COLO668 (cell line): ENCODE measurements at regions not wholly inside any gene's neighbourhood (a gene's known extent, or its start where the extent isn't known, plus 50 kb on each side); places are given as distances from the start of the nearest gene placed in this dataset.
"Not testable (repeated sequence)": the region's sequence is repeated elsewhere in the genome, so short reads cannot be mapped to it uniquely, and the experiment has no call there.

ENCODE experiments used
- DNase-seq: peaks from one replicate; lab custom pipeline; 2025; ENCODE audit not compliant: unreplicated experiment; lab: John Stamatoyannopoulos, UW

DNA sequence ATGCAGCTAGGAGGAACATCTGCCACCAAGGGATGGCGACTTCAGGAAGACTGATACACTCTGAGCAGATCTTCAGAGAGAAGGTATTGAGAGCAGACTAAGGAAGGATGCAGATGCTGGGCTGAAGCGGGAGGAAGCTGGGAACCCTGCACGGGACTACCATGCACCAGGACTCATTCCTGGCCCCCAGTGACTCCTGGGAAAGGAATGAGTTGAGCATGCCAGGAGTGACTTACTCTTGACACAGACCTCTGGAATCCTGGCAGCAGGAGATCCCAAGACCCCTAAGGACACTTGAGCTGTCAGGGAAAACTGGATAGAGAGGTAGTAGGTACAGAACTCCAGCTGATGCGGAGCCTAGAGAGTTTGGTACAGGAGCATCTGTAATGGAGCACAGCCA is 336.1 kb downstream of the RPS29 start:
- DNase-seq = no peak

DNA sequence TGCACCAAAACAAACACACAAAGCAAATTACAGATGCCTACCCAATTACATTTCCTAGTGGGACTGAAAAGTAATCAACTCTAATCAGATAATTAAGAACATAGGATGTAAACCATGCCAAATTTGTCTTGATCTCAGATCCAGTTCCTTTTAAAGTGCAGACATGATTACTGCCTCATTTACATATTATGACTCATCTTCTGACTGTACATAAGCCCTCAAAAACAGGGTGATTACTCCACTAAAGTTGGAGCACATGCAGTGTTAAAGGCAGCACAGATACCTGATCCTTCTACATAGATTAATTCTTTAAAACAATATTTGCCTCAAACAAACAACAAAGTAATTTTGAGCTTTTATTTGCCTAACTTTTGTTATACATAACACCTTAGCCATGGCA is 337.2 kb downstream of the RPS29 start:
- no peak for DNase-seq

DNA sequence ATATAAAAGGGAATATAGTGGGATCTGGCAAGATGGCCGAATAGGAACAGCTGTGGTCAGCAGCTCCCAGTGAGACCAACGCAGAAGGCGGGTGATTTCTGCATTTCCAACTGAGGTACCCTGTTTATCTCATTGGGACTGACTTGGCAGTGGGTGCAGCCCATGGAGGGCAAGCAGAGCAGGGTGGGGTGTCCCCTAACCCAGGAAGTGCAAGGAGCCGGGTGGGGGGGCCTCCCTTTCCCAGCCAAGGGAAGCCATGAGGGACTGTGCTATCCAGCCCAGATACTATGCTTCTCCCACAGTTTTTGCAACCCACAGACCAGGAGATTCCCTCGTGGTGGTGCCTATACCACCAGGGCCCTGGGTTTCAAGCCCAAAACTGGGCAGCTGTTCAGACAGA is 342.4 kb downstream of the RPS29 start:
- DNase-seq = not testable (repeated sequence)

DNA sequence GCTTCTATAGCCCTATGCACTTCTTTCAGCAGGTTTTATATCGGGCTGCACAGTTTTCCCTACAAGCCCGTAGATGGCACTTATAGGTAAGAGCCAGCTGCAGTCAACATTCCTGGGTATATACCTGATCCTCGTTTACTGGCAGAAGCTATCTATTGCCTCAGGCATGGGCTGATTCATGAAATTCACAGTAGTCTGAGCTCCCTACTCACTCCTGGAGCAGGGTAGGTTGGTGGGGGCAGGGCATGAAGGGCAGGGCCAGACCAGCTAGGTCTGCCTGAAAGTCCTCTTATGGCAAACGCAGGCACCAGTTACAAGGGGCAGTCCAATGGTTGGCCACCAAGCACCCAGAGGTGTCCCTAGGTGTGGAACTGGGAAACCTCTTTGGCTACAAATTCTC is 345.8 kb downstream of the RPS29 start:
- no peak for DNase-seq

DNA sequence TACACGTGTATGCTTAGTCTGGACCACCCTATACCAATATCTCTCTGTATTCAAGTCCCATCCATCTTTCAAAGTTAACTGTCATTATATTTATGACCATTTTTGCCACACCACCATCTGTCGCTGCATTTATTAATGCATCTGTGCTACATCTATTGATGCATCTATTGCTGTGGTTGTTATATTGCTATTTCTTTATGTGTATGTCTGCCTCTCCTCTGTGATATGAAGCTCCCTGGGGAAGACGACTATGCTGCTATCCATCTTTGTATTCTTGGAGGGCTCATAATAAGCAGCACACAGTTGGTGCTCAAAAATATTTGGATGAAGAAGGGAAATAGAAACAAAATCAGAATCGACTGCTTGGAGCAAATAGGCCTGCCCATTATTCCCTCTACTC is 357.6 kb downstream of the RPS29 start:
- DNase-seq = no peak

DNA sequence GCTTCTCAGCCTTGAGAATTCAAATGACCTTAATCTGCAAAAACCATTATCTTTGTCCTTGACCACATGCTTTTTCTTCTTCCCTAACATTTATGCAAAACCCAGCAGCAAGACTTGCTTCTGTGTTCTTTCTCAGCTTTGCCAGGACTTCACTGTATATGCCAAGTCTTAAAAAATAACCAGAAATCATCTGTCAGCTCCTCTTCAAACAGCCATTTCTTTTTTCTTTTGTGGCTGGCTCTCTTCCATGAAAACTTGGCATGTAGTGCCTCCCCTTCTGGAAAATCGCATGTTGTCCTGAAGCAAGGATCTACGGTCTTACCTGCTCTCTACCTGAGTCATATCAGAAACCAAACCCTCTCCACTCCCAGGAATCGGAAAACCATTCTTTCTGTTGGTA is 364.9 kb downstream of the RPS29 start:
- DNase-seq = no peak

DNA sequence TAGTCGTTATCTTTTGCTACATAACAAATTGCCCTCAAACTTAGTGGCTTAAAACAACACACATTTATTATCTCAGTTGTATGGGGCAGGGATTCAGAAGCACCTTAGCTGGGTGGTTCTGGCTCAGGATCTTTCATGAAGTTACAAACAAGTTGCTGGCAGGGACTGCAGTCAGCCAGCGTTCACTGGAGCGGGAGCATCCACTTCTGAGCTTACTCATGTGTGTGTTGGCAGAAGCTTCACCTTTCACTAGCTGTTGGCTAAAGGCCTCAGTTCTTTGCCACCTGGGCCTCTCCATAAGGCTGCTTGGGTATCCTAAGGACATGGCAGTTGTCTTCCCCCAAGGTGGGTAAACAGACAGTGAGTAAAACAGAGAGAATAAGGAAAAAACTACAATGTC is 365.7 kb downstream of the RPS29 start:
- DNase-seq = no peak

DNA sequence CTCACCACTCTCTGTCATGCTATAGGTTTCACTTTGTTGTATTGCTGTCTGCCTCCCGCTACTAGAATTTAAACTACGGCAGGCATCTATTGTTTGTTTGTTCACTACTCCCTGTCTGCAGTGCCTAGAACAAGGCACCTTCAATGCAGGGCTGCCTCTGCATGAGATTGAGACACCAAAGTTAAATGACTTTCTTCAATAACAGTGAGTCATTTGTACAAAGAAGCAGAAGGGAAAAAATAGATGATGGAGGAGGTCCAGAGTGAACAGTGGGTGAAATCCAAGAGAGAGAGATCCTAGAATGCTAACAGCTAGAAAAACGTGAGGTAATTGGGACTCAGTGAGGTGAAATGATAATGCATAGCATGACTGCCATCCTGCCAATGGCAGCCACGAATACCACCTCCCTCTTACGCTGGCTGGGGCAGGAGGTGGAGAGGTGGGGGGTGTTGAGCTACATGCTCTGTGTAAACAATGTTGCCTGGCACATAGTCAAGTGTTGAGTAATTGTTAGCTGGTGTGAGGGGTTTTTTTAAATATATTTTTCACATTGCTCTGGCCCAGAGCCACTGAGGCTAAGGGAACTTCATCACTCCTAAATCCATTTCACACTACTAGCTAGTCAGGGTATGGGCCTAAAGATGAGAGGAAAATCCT is 367.6 kb downstream of the RPS29 start:
- DNase-seq = no peak

DNA sequence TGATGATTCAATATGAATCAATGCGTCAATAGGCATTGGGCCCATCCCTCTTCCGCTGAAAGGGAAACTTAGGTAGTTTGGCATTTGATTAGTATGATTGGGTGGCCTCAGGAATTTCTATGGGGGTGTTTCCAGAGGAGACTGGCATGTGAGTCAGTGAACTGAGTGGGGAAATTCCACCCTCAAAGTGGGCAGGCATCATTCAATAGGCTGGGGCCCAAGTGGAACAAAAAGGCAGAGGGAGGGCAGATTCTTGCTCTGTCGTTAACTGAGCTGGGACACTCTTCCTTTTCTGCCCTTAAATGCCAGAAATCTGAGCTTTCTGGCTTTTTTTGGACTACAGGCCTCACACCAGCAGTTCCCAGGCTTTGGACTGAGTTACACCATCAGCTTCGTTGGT is 373.5 kb downstream of the RPS29 start:
- DNase-seq = no peak

DNA sequence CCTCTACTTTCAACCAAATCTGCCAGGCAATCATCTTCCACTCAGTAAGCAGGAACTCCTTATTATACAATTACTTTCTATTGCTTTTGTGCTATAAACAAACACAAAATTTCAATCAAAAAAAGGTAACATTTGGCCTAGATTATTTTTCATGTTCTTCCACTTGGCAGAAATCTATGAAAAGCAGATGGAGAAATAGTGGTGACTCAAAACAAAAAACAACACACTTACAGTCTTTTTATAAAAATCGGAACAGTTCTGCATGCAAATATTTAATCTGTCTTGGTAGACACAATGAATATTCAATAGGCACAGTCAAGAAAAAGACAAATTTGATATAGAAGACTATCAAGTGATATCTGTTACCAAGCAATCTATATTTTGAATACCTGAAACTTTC is 376.8 kb downstream of the RPS29 start:
- no peak for DNase-seq

DNA sequence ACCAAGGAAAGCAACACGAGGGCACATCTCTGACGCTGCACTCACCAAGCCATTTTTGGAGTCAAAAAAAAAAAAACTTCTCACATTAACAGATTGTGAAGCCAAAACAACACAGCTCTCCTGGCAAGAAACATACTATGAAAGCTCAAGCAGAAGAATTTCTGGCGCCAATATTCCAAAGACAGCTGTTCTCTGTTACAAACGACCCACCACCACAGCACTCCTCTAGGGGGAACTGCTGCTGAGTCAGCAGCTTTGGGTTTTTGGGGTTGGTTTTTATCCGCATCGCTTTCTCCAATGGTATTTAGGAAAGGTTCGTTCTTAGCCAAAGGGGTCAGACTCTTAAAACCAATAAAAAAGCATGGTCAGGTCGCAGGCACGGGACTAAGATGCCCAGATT is 379.4 kb downstream of the RPS29 start:
- DNase-seq = no peak

DNA sequence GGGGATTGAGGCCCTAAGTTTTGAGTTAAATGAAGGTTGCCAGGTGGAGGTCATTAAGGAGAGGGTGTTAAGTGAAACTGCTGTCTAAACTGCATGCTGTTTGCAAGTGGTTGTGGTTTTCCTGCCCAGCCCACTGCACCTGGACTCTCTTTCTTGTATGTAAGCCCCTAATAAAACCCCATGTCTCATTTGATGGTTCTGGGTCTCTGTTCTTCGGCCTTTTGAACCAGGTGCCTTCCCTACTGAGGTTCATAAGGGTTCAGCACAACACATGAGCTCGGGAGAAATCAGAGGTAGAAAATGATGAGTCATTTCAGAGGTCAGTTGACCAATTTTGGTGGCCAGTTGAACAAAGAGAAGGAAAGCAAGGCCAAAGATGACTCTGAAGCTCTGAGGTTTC is 382.5 kb downstream of the RPS29 start:
- DNase-seq = no peak

DNA sequence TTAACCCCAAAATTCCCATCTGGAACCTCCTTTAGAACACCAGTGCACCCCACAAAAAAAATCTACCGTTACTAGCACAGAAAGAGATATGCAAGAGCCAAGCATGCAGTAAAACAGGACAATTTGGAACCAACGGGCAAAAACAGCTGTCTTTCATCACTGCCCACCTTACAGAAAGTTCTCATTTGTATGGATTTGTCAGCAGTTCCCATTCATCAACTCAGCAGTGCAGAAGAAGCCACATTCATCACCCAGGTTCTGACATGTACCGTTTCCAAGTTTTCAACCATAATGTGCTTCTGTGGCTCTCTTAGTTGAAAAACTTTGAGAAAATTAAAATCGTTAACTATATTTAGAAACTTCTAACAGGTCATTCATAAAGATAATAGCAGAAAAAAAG is 387.0 kb downstream of the RPS29 start:
- no peak for DNase-seq

DNA sequence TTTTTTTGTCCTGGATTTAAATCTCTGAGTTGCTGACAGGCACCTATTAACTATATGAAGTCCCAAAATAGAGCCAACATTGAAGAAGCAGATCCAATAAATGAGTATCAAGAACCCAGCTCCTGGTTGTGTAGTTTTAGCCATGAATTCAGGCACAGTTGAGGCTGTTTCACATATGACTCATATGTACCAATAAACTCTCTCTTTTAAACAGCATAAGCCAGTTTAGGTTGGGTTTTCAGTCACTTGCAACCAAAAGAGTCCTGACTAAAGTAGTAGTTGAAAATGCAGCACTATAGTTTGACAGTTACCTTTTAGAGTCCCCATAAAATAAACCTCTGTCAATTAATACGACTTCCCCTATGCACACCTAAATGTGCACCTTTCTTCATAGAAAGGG is 389.9 kb downstream of the RPS29 start:
- no peak for DNase-seq

DNA sequence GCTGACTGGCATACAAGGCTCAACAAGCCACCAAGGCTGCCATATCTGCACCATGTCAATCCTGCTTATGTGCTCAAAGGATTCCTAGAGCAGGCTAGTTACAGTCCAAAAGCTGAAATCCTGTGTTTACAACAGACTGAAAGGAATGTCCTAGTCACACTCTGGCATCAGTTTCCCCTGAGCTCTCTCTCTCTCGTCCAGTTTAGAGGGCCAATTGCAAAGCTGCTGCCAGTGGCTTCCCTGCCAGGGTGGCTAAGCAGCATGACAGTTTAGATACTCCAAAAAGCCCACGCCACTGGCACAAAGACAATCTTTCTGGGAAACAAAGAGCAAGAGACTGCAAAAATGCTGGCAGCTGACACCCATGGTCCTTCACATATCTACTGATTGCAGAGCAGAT is 392.1 kb downstream of the RPS29 start:
- DNase-seq = no peak

DNA sequence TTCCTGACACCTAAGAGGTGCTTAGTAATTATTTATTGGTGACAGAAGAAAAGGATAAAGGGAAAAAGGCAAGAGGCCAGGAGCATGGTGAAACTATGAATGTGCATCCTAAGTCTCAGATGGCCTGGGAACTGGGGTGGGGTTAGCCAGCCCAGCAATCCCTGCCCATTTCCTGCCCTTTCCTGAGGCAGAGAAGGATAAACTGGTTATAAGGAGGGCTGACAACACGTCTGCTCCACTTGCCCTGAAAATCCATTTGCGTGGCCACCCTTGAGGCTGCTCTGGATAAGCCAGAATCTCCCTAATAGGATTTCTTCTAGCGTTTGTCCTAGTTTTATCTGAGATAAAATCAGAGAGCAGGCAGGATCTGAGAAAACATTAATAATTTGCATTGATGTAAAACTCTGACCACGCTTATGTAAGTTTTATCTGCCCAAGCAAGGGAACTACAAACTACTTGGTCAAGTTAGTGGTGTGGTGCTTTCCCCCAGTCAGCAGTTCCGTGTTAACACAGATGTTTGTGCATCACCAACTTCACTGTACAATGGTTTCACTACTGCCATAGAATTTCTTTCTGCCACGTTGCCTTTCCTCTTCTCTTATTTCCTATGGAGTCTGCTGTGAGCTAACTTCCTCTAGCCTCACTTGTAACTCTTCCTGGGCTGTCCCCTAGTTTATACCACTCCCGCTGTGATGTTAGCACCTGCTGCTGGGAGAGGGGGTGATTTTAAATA is 392.7 kb downstream of the RPS29 start:
- DNase-seq = no peak

DNA sequence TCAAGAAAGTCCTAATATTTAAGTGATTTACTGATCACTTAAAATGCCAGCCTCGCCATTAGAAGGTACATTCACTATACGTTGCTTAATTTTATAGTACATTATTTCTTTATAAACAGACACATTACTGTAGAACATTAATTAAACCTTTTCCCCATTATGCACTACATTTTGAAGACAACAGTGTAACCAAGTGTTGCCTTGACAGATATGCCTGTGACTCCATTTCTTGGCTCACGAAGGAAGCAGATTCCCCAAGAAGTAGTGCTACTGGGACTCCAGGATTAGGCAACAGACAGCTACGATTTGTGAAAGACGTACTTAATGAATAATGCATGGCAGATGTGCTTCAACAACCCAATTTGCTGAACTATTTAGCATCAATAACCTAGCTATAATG is 394.8 kb downstream of the RPS29 start:
- DNase-seq = no peak

DNA sequence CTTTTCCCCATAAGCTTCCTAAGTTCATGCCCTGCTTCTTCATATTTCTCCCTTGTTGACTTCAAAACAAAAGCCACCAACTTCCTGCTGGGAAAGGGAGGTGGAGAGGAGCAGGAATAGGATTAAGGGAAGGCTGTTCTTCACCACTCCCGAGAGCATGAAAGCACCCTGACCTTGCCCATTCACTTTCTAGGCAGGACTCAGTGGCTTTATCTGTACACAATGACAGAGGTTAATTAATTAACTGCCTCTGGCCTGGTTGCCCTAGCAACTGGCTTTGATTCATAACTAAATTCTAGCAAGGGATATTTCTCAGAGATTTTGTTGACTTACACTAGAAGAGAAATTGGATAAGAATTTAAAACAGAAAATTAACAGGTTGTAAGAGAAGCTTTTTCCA is 396.8 kb downstream of the RPS29 start:
- no peak for DNase-seq

DNA sequence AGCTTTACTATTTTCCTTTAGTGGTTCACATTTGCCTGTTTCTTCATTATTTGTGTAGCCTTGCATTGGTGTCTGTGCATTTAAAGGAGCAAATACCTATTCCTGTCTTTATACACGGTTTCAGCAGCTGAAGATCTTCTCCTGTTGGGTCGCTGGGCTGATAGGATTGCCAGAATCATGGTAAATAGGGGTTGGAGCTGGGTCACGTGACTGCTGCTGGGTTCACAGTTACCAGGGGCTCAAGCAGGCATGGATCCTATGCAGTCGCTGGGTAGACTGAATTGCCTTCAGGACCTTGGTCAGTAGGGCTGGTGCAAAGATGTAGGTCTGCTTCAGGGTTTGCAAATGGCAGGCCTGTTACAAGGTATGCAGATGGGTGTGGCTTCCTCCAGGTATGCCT is 398.4 kb downstream of the RPS29 start:
- DNase-seq = no peak

DNA sequence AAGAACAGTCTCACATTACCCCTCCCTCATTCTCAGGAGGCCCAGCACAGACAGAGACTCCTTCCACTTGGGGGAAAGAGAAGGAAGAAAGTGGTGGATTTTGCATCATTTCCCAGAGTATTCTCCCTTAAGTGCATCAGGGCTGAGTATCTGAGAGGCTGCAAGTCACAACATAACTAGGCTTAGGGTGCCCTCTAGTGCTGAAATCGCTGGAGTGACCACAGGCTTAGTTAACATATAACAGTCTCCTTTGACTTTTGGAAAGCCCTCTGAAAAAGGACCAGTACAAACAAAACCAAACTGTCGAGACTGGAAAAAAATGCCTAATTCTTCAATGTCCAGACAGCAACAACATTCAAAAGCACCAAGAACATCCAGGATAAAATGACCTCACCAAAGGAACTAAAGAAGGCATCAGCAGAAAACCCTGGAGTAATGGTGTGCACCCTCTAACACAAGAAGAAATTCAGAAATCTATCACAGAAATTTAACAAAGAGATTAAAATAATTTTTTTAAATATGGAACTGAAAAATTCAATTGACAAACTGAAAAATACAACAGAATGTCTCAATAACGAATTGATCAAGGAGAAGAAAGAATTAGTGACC is 412.3 kb downstream of the RPS29 start:
- DNase-seq = peak; percentile 57

DNA sequence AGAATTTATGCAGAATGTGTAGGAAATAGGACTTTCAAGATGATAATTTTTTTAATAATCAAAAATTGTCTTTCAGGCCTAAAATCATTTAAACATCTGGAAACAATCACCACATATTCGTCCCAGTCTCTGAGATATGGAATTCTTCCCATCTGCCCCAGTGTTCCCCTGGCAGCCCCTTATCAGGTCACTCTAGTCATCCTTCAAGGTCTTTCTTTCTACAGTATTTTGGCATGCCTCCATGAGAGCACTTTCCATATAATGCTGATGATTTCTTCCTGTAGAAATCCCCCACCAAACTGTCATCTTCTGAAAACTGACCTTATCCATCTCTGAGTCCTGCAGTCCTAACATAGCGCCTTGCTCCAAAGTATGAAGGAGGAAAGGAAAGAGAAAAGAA is 422.1 kb downstream of the RPS29 start:
- no peak for DNase-seq

DNA sequence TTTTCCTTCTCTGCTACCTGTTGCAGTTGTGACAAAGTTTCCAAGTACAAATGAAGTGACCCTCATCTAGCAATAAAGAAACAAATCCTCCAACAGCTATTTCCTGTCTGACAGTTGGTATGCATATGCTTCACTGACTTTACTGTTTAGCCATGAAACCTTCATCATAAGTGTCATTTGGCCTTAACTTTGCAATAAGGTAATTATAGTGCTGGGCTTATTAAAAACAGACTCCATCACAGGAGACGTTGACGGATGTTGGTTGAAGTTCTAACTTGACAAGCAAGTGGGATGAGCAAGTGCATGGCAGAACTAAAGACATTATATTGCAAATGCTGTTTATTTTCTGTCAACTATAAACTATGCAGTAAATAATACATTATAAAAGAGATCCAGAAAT is 425.2 kb downstream of the RPS29 start:
- DNase-seq = no peak

DNA sequence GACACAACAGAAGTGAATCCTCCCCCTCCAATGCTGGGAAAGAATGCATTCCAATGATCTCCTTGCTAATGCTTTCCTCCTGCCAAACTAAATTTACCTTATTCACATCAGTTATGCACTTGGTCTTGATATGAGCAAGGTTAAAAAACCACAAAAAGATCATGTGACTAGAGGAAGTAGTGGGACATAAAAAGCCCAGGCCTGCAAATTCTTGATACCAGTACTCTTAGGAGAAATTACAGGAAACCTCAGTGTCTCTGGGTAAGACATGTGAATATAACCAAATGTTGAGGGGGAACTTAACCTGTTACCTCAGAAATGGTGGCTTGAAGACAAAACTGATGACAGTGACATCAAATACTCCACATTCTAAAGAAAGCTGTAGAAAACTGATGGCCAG is 427.1 kb downstream of the RPS29 start:
- DNase-seq = no peak
